SJSA1 (cell line): ENCODE measurements at regions not wholly inside any gene's neighbourhood (a gene's known extent, or its start where the extent isn't known, plus 50 kb on each side); places are given as distances from the start of the nearest gene placed in this dataset.
"Not testable (repeated sequence)": the region's sequence is repeated elsewhere in the genome, so short reads cannot be mapped to it uniquely, and the experiment has no call there.

ENCODE experiments used
- DNase-seq, 2 experiments: peaks; one replicate each; pipeline ENCODE4 v3.0.0-alpha.2; 2015 to 2020; ENCODE audit warnings: low spot score in 2 of 2, low read depth in 1 of 2
- H3K27ac ChIP-seq: fragments of 250-450 bp; sonication (Bioruptor Pico); 2 replicates; pipeline ENCODE4 v1.5.1; 2020; ENCODE audit warnings: mild to moderate bottlenecking, moderate library complexity
- H3K27me3 ChIP-seq: fragments of 250-450 bp; sonication (Bioruptor Pico); replicated peaks from 2 replicates; pipeline ENCODE4 v1.5.1; 2020; ENCODE audit warnings: mild to moderate bottlenecking, moderate library complexity
- H3K36me3 ChIP-seq: fragments of 250-450 bp; sonication (Bioruptor Pico); 2 replicates; pipeline ENCODE4 v1.5.1; 2020; ENCODE audit warnings: mild to moderate bottlenecking
- H3K4me1 ChIP-seq: fragments of 250-450 bp; sonication (Bioruptor Pico); replicated peaks from 2 replicates; pipeline ENCODE4 v1.6.1; 2021; ENCODE audit warnings: mild to moderate bottlenecking
- H3K4me3 ChIP-seq: fragments of 250-450 bp; sonication (Bioruptor Pico); 2 replicates; pipeline ENCODE4 v1.5.1; 2020; ENCODE audit warnings: mild to moderate bottlenecking
- H3K9me3 ChIP-seq: fragments of 250-450 bp; sonication (Bioruptor Pico); replicated peaks from 2 replicates; pipeline ENCODE4 v1.5.1; 2020; ENCODE audit warnings: mild to moderate bottlenecking

GRCh38 chr17:71201639-71202038 is 919.2 kb upstream of the SOX9 start:
- Histone ChIP-seq H3K36me3 (no peaks in the 10 kb centered on the region), H3K4me1 (no peaks in the 10 kb centered on the region), H3K9me3 (no peaks in the 10 kb centered on the region), H3K27me3 (no peaks in the 10 kb centered on the region), H3K4me3 (no peak overlapping the region), H3K27ac (no peak overlapping the region)
- DNase-seq, result no peak

DNA sequence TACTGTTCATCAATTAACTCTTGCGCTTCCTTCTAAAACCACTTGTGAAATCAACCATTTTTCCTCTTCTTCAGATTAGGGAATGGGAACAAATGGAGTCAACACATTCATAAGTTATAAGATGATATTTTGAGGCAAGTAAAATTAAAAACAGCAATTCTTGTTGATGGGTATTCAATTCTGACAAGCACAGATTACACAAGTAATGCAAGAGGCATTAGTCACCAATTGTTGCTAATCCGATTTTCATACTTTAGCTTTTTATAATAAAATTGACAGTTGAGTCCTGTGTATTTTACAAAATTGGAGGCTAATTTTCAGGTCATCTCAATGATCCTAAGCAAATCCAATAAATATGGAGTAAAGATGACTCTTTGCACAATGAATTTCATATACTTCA is 918.4 kb upstream of the SOX9 start:
- Histone ChIP-seq H3K4me3 (no peak overlapping the region), H3K27ac (no peak overlapping the region), H3K36me3 (no peaks in the 10 kb centered on the region), H3K4me1 (no peaks in the 10 kb centered on the region), H3K9me3 (no peaks in the 10 kb centered on the region), H3K27me3 (no peaks in the 10 kb centered on the region)
- no peak for DNase-seq

- Histone ChIP-seq H3K36me3 (no peaks in the 10 kb centered on the region), H3K4me3 (no peak overlapping the region), H3K4me1 (no peaks in the 10 kb centered on the region), H3K27me3 (no peaks in the 10 kb centered on the region), H3K27ac (no peak overlapping the region), H3K9me3 (no peaks in the 10 kb centered on the region)
- DNase-seq, result no peak
These were observed 916.9 kb upstream of the SOX9 start for GRCh38 chr17:71203953-71204352.

- not testable (repeated sequence) for DNase-seq, H3K4me1 ChIP-seq, H3K9me3 ChIP-seq, H3K27ac ChIP-seq, H3K4me3 ChIP-seq, H3K36me3 ChIP-seq, H3K27me3 ChIP-seq
These were observed 914.9 kb upstream of the SOX9 start for GRCh38 chr17:71205951-71206350.

- no peaks in the 10 kb centered on the region for H3K4me1 ChIP-seq
- H3K27me3 ChIP-seq, result no peaks in the 10 kb centered on the region
- H3K9me3 ChIP-seq, result no peaks in the 10 kb centered on the region
- no peak overlapping the region for H3K27ac ChIP-seq
- H3K36me3 ChIP-seq, result no peaks in the 10 kb centered on the region
- H3K4me3 ChIP-seq, result no peak overlapping the region
- no peak for DNase-seq
These were observed 912.6 kb upstream of the SOX9 start for GRCh38 chr17:71208111-71208704.

GRCh38 chr17:71213936-71214335 is 906.9 kb upstream of the SOX9 start:
- no peaks in the 10 kb centered on the region for H3K36me3 ChIP-seq
- no peak overlapping the region for H3K27ac ChIP-seq
- no peak overlapping the region for H3K4me3 ChIP-seq
- H3K9me3 ChIP-seq, result no peaks in the 10 kb centered on the region
- no peaks in the 10 kb centered on the region for H3K27me3 ChIP-seq
- no peak for DNase-seq
- no peaks in the 10 kb centered on the region for H3K4me1 ChIP-seq

DNA sequence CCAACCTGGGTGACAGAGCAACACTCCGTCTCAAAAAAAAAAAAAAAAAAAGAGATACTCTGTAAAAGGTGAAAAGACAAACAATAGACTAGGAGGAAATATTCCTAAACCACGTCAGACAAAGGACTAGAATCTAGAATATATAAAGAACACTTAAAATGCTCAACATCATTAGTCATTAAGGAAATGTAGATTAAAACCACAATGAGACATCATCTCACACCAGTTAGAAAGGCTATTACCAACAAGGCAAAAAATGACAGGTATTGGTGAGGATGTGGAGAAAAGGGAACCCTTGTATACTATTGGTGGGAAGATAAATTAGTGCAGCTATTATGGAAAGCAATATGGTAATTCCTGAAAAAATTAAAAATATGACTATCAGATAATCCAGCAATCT is 903.1 kb upstream of the SOX9 start:
- no peak for DNase-seq
- no peaks in the 10 kb centered on the region; the same call in 1 of the 2 replicates for H3K9me3 ChIP-seq
- H3K4me1 ChIP-seq, result no peaks in the 10 kb centered on the region
- H3K36me3 ChIP-seq, result no peaks in the 10 kb centered on the region
- no peaks in the 10 kb centered on the region for H3K27me3 ChIP-seq
- H3K4me3 ChIP-seq, result no peak overlapping the region
- H3K27ac ChIP-seq, result no peak overlapping the region

GRCh38 chr17:71224824-71225575 is 895.8 kb upstream of the SOX9 start:
- H3K4me1 ChIP-seq, result no peaks in the 10 kb centered on the region
- no peak overlapping the region for H3K27ac ChIP-seq
- no peak for DNase-seq

DNA sequence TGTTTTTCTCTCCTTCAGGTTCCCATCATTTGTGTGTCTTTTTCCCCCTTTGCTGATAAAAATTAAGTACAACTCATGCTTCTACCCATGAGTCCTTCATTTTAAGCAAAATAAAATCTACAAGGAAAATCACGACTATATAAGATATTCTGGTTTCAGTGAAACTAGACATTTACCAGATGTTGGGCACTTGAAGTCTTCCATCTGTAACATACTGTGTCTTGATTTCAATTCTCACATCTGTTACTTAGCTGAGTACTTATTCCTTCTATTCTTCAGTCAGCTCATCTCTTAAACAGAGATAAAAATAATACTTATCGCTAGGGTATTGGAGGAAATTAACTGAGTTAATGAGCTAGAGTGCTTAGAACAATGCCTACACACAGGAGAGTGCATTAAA is 893.0 kb upstream of the SOX9 start:
- H3K27me3 ChIP-seq, result no peaks in the 10 kb centered on the region
- no peaks in the 10 kb centered on the region for H3K4me1 ChIP-seq
- H3K36me3 ChIP-seq, result no peaks in the 10 kb centered on the region
- no peak overlapping the region for H3K27ac ChIP-seq
- DNase-seq, result no peak
- no peak overlapping the region for H3K4me3 ChIP-seq
- H3K9me3 ChIP-seq, result no peaks in the 10 kb centered on the region

More at GRCh38 chr17:71224824-71225575, 895.8 kb upstream of the SOX9 start:
- Histone ChIP-seq H3K36me3 (no peaks in the 10 kb centered on the region), H3K27me3 (no peaks in the 10 kb centered on the region), H3K9me3 (no peaks in the 10 kb centered on the region; the same call in 1 of the 2 replicates), H3K4me3 (no peak overlapping the region)

DNA sequence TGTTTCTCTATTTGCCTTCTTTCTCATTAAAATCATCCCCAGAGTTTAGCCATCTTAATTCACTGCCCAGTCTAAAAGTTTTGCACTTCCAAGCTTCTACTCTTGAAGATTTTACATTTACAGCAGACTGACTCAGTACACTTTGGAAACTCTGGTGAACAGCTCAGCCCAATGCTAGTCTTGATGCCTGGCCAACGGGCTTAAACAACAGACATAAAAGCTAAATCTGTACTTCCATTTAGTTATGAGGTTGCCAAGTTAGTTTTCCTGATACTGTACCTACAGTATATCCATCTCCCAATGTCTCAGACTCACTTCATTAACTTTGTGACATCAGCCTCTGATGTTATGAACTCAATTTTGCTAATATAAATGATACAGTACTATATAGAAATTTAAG is 891.8 kb upstream of the SOX9 start:
- no peak overlapping the region for H3K27ac ChIP-seq
- H3K27me3 ChIP-seq, result no peaks in the 10 kb centered on the region
- no peaks in the 10 kb centered on the region for H3K36me3 ChIP-seq
- H3K4me1 ChIP-seq, result no peaks in the 10 kb centered on the region
- H3K4me3 ChIP-seq, result no peak overlapping the region
- no peak for DNase-seq
- H3K9me3 ChIP-seq, result no peaks in the 10 kb centered on the region

DNA sequence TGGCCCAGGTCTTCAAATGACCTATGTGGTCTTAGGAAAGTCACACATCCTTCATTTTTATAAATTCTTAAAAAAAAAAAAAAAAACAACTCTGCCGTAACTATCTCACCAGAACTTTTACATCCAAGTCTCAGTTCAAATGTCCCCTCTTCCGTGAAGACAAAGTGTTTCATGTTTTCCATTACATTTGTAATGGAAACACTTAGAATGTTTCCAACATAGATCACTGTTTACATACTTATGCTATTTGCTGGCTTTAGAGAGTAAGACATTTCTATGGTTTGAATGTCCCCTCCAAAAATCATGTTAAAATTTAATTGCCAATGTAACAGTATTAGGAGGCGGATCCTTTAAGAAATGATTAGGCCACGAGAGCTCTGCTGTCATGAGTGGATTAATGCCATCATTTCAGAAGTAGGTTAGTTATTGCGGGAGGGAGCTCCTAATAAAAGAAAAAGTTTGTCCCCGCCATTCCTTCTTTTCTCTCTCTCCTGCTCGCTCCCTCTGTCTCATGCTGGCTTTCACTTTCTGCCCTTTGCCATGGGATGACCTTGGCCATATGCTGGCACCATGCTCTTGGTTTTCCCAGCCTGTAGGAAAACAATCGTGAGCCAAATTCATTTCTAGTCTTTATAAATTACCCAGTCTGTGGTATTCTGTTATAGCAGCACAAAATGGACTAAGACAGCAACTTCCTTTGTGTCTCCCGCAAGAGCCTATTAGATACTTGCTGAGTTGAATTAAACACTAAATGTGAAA is 887.8 kb upstream of the SOX9 start:
- Histone ChIP-seq H3K4me1 (no peaks in the 10 kb centered on the region), H3K36me3 (no peaks in the 10 kb centered on the region), H3K9me3 (no peaks in the 10 kb centered on the region), H3K27me3 (no peaks in the 10 kb centered on the region), H3K27ac (no peak overlapping the region), H3K4me3 (no peak overlapping the region)
- DNase-seq, result no peak

DNA sequence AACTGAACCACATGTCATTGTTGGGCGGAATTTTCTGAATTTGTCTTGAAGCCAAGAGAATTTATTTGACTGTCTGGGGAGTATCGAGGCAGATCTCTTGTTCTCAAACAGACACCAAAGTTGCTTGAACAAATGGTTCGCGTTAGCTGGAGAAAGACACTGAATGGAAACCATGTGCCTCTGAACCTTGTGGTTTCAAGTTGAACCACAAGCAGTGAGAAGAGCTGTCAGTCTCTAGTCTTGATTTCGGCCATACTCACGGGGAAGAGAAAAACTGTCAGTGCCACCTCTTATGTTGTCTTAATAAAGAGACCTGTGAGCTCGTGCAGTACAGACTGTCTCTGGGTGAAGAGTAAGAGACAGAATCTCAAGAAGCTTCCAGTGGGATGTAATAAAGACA is 886.5 kb upstream of the SOX9 start:
- Histone ChIP-seq H3K4me3 (no peak overlapping the region), H3K9me3 (no peaks in the 10 kb centered on the region), H3K4me1 (no peaks in the 10 kb centered on the region), H3K27ac (no peak overlapping the region), H3K36me3 (no peaks in the 10 kb centered on the region), H3K27me3 (no peaks in the 10 kb centered on the region)
- no peak for DNase-seq

DNA sequence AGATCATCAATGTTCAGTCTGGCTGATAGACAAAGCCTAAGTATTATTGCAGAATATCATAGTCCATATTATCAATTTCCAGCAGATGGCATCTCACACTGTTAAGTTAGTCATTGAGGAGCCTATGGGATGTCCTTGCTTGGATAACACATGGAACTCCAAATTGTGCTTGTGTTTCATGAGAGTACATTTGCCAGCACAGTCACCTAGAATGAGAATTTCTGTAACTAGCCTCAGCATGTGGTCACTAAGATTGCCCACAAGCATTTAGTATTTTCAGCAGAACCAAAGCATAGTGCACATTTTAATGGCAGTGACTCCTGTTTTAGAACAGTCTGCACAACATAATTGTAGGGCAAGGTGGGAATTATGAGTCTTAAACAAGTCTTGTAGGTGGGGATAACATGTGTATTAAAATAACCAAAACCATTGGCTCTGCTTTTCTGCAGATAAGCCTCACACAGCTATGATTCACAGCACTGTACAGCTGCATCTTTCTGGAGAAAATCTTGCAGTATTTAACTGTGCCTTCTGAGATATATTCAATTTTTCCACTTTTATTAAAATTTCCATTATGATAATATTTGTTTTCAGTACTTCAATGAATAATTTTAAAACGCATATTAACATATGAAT is 882.8 kb upstream of the SOX9 start:
- H3K9me3 ChIP-seq, result no peaks in the 10 kb centered on the region
- no peaks in the 10 kb centered on the region for H3K36me3 ChIP-seq
- no peak overlapping the region for H3K27ac ChIP-seq
- H3K4me1 ChIP-seq, result no peaks in the 10 kb centered on the region
- H3K27me3 ChIP-seq, result no peaks in the 10 kb centered on the region
- no peak for DNase-seq
- H3K4me3 ChIP-seq, result no peak overlapping the region
